T-helper 2 cell treated with Interferon-gamma antibody and Interleukin-4, amounts not matched to agents 5 μg/mL and 100 μg/mL, for 36 hours (primary cell): ENCODE measurements at regions not wholly inside any gene's neighbourhood (a gene's known extent, or its start where the extent isn't known, plus 50 kb on each side); places are given as distances from the start of the nearest gene placed in this dataset.
"Not testable (repeated sequence)": the region's sequence is repeated elsewhere in the genome, so short reads cannot be mapped to it uniquely, and the experiment has no call there.

Source experiments
- DNase-seq: peaks from one replicate; pipeline ENCODE4 v3.0.0; 2021; ENCODE audit warnings: low spot score
- H3K27ac Mint-ChIP-seq: one replicate; pipeline ENCODE4 v1.8.0; 2021; ENCODE audit warnings: mild to moderate bottlenecking, mixed read lengths
- H3K27me3 Mint-ChIP-seq: one replicate; pipeline ENCODE4 v1.8.0; 2021; ENCODE audit warnings: low read depth, mixed read lengths
- H3K36me3 Mint-ChIP-seq: one replicate; pipeline ENCODE4 v1.8.0; 2021; ENCODE audit warnings: low read depth, mixed read lengths
- H3K4me1 Mint-ChIP-seq: one replicate; pipeline ENCODE4 v1.8.0; 2021; ENCODE audit warnings: low read depth, mixed read lengths
- H3K4me3 Mint-ChIP-seq: one replicate; pipeline ENCODE4 v1.8.0; 2022; ENCODE audit warnings: mild to moderate bottlenecking, moderate library complexity, mixed read lengths
- H3K9me3 Mint-ChIP-seq: one replicate; pipeline ENCODE4 v1.8.0; 2021; ENCODE audit warnings: mixed read lengths

- no peak for DNase-seq
- Mint-ChIP-seq H3K27me3 (no peaks in the 10 kb centered on the region), H3K4me3 (no peak overlapping the region)
These were observed 95.0 kb upstream of the UBQLN2 start for GRCh38 chrX:56468441-56468840.

GRCh38 chrX:56494923-56495322 is 68.5 kb upstream of the UBQLN2 start:
- not testable (repeated sequence) for H3K36me3 Mint-ChIP-seq, DNase-seq, H3K4me3 Mint-ChIP-seq, H3K27me3 Mint-ChIP-seq, H3K4me1 Mint-ChIP-seq, H3K27ac Mint-ChIP-seq
- peaks cover 14% of the 10 kb centered on the region for H3K9me3 Mint-ChIP-seq

More at GRCh38 chrX:56468441-56468840, 95.0 kb upstream of the UBQLN2 start:
- H3K27ac Mint-ChIP-seq = no peak overlapping the region
- no peaks in the 10 kb centered on the region for H3K4me1 Mint-ChIP-seq
- peaks cover 12% of the 10 kb centered on the region for H3K9me3 Mint-ChIP-seq
- H3K36me3 Mint-ChIP-seq = peaks cover 9% of the 10 kb centered on the region

GRCh38 chrX:56498756-56499155 is 64.7 kb upstream of the UBQLN2 start:
- no peak for DNase-seq
- Mint-ChIP-seq H3K27ac (no peak overlapping the region), H3K27me3 (no peaks in the 10 kb centered on the region), H3K4me1 (no peaks in the 10 kb centered on the region), H3K4me3 (no peak overlapping the region), H3K9me3 (peaks cover 9% of the 10 kb centered on the region), H3K36me3 (no peaks in the 10 kb centered on the region)

- Mint-ChIP-seq H3K4me1 (no peaks in the 10 kb centered on the region), H3K27ac (no peak overlapping the region), H3K4me3 (no peak overlapping the region), H3K36me3 (no peaks in the 10 kb centered on the region), H3K9me3 (peaks cover 3% of the 10 kb centered on the region), H3K27me3 (no peaks in the 10 kb centered on the region)
- no peak for DNase-seq
These were observed 64.1 kb upstream of the UBQLN2 start for GRCh38 chrX:56499372-56499771.

GRCh38 chrX:56503941-56504673 is 59.3 kb upstream of the UBQLN2 start:
- Mint-ChIP-seq H3K9me3 (peaks cover 15% of the 10 kb centered on the region), H3K4me3 (no peak overlapping the region), H3K27me3 (no peaks in the 10 kb centered on the region), H3K36me3 (peaks cover 2% of the 10 kb centered on the region), H3K4me1 (no peaks in the 10 kb centered on the region), H3K27ac (no peak overlapping the region)
- DNase-seq = no peak

- Mint-ChIP-seq H3K4me1 (no peaks in the 10 kb centered on the region), H3K27ac (no peak overlapping the region), H3K9me3 (peaks cover 30% of the 10 kb centered on the region), H3K27me3 (no peaks in the 10 kb centered on the region), H3K4me3 (no peak overlapping the region), H3K36me3 (peaks cover 4% of the 10 kb centered on the region)
- no peak for DNase-seq
These were observed 57.6 kb upstream of the UBQLN2 start for GRCh38 chrX:56505866-56506265.
